ENCODE measurements at regions not wholly inside any gene's neighbourhood (a gene's known extent, or its start where the extent isn't known, plus 50 kb on each side); places are given as distances from the start of the nearest gene placed in this dataset.

DNA sequence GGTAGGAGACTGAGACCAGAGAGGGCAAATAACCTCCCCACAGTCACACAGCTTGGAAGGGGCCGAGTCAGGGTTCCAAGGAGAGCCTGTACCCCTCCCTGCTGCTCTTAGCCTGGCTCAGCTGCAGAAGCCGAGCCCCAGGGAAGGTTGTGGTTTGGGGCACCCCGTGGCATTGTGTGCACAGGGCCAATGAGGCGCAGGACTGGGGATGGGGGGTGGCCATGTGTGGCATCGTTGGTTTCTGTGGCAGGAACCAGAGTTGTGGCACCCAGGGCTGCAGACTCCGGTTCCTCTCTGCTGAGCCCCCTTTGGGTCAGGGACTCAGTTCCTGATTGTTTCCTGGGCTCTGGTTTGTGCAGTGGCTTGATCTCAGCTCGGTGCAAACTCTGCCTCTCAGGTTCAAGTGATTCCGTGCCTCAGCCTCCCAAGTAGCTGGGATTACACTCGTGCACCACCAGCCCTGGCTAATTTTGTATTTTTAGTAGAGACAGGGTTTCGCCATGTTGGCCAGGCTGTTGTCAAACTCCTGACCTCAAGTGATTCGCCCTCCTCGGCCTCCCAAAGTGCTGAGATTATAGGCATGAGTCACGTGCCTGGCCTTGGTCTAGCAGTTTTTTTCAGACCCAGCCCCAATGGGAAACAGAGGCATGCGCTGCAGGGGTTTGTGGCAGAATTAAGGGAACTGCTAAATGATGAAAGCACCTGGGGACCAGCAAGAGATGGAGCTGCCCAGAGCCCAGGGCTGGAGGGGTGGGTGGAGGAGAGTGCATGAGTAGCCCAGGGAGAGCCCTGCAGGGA lies 221.0 kb upstream of the SULF2 start:
- TF ChIP-seq, protein P1, sequence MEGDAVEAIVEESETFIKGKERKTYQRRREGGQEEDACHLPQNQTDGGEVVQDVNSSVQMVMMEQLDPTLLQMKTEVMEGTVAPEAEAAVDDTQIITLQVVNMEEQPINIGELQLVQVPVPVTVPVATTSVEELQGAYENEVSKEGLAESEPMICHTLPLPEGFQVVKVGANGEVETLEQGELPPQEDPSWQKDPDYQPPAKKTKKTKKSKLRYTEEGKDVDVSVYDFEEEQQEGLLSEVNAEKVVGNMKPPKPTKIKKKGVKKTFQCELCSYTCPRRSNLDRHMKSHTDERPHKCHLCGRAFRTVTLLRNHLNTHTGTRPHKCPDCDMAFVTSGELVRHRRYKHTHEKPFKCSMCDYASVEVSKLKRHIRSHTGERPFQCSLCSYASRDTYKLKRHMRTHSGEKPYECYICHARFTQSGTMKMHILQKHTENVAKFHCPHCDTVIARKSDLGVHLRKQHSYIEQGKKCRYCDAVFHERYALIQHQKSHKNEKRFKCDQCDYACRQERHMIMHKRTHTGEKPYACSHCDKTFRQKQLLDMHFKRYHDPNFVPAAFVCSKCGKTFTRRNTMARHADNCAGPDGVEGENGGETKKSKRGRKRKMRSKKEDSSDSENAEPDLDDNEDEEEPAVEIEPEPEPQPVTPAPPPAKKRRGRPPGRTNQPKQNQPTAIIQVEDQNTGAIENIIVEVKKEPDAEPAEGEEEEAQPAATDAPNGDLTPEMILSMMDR (IDR thresholded peaks at IDR 0.05), result no peak
- DNase-seq (ENCODE audit: low spot score), result no peak
- Histone ChIP-seq H3K27ac (no peak overlapping the region), H3K4me3 (no peak overlapping the region)

DNA sequence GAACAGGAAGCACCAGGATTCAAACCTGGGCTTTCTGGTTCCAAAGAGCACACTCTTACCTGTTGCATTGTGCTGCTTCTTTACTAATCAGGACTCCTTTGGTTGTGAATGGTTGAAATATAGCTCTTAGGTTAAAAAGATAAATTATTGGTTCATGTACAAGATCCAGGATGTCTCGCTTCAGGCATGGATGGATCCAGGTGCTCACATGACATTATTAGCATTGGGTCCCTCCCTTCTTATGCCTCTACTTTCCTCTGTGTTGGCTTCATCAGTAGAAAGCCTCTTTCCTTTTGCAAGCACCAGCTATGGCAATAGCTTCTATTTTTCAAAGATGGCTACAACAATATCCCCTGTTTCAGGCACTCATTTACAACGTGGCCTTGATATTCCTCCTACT lies 217.7 kb upstream of the SULF2 start:
- Histone ChIP-seq H3K4me3 (no peak overlapping the region), H3K27ac (no peak overlapping the region)
- TF ChIP-seq, protein P1 (IDR thresholded peaks at IDR 0.05), result no peak
- no peak for DNase-seq (ENCODE audit: low spot score)

DNA sequence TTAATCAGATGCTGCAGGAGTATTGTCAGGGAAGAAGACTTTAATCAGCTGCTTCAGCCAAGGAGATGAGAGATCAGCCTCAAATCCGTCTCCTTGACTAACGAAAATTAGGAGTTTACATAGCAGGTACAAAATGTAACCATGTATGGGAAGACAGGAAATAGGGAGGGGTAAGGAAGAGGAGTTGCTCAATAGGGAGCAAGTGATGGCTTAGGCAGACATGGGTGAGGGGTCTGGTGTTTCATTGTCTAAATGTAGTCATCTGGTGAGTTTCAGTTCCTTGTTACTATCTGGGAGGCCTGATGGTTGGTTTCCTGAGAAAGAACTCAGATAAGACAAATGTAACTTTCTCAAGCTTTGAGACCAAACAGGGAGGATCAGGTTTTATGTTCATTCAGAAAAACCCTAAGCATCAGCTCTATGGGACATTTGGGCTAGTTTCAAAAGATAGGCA lies 217.3 kb upstream of the SULF2 start:
- TF ChIP-seq, protein P1 (IDR thresholded peaks at IDR 0.05), result no peak
- DNase-seq (ENCODE audit: low spot score), result no peak

GRCh38 chr20:47999166-47999565 lies 213.9 kb upstream of the SULF2 start:
- TF ChIP-seq, protein P1 (IDR thresholded peaks at IDR 0.05), result no peak
- Histone ChIP-seq H3K27ac (no peak overlapping the region), H3K4me3 (no peak overlapping the region)
- DNase-seq (ENCODE audit: low spot score), result no peak

More for the DNA sequence above, 217.3 kb upstream of the SULF2 start:
- H3K4me3 ChIP-seq, result no peak overlapping the region
- H3K27ac ChIP-seq, result no peak overlapping the region

GRCh38 chr20:47998736-47999135 lies 213.5 kb upstream of the SULF2 start:
- no peak for DNase-seq (ENCODE audit: low spot score)
- TF ChIP-seq, protein P1 (IDR thresholded peaks at IDR 0.05), result no peak
- Histone ChIP-seq H3K27ac (no peak overlapping the region), H3K4me3 (no peak overlapping the region)

DNA sequence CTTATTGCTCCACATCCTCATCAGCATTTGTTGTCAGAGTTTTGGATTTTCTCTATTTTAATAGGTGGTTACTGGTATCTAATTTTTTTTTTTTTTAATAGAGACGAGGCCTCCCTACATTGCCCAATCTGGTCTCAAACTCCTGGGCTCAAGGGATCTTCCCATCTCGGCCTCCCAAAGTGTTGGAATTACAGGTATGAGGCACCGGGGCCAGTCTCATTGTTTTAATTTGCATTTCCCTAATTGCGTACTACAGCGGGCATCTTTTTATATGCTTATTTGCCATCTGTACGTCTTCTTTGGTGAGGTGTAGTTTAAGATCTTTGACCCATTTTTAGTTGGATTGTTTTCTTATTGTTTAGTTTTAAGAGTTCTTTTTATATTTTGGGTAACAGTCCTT lies 210.4 kb upstream of the SULF2 start:
- TF ChIP-seq, protein P1 (IDR thresholded peaks at IDR 0.05), result no peak
- H3K4me3 ChIP-seq, result no peak overlapping the region
- H3K27ac ChIP-seq, result no peak overlapping the region
- no peak for DNase-seq (ENCODE audit: low spot score)

DNA sequence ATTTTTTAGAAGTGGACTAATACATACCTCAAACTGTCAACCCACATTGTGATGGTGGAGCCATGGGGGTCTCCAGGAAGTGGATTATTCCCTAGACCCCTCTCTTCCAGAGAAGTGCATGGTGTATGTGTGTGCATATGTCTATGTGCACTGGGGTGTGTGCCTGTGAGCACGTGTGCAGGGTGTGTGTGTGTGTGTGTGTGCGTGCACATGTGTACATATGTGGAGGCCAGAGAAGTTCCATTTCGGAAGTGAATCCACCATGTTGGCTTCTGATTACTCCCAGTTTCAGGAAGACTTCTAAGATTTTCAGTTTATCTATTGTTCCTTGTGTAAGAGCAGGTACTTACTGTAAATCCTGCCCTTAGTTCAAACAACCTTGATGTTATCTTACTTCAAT lies 208.5 kb upstream of the SULF2 start:
- H3K4me3 ChIP-seq, result no peak overlapping the region
- DNase-seq (ENCODE audit: low spot score), result peak; percentile 45
- H3K27ac ChIP-seq, result no peak overlapping the region
- TF ChIP-seq, protein P1 (IDR thresholded peaks at IDR 0.05), result no peak
